ENCODE measurements at regions not wholly inside any gene's neighbourhood (a gene's known extent, or its start where the extent isn't known, plus 50 kb on each side); places are given as distances from the start of the nearest gene placed in this dataset.

GRCh38 chr10:3980660-3981059, 195.7 kb upstream of the KLF6 start:
- DNase-seq (ENCODE audit: extremely low spot score, insufficient read length, low read depth) (no peak), FAIRE-seq (no peak)

- FAIRE-seq (no peak), DNase-seq (ENCODE audit: extremely low spot score, insufficient read length, low read depth) (no peak)
Measured at GRCh38 chr10:3980144-3980543, 195.1 kb upstream of the KLF6 start.

GRCh38 chr10:3978761-3979160, 193.8 kb upstream of the KLF6 start:
- FAIRE-seq (no peak), DNase-seq (ENCODE audit: extremely low spot score, insufficient read length, low read depth) (no peak)

GRCh38 chr10:3978174-3978573, 193.2 kb upstream of the KLF6 start:
- DNase-seq (ENCODE audit: extremely low spot score, insufficient read length, low read depth) (no peak), FAIRE-seq (no peak)

- DNase-seq (ENCODE audit: extremely low spot score, insufficient read length, low read depth), result no peak
- FAIRE-seq, result no peak
Measured at GRCh38 chr10:3977761-3978160, 192.8 kb upstream of the KLF6 start.

- DNase-seq (ENCODE audit: extremely low spot score, insufficient read length, low read depth) (no peak), FAIRE-seq (no peak)
Measured at GRCh38 chr10:3976718-3977117, 191.7 kb upstream of the KLF6 start.

- DNase-seq (ENCODE audit: extremely low spot score, insufficient read length, low read depth) (no peak), FAIRE-seq (no peak)
Measured at GRCh38 chr10:3976171-3976570, 191.2 kb upstream of the KLF6 start.

- no peak for DNase-seq (ENCODE audit: extremely low spot score, insufficient read length, low read depth)
- FAIRE-seq, result no peak
Measured at GRCh38 chr10:3975016-3975415, 190.0 kb upstream of the KLF6 start.

- DNase-seq (ENCODE audit: extremely low spot score, insufficient read length, low read depth) (no peak), FAIRE-seq (no peak)
Measured at GRCh38 chr10:3972460-3973301, 187.7 kb upstream of the KLF6 start.

GRCh38 chr10:3971713-3972112, 186.7 kb upstream of the KLF6 start:
- no peak for DNase-seq (ENCODE audit: extremely low spot score, insufficient read length, low read depth)
- no peak for FAIRE-seq

GRCh38 chr10:3969876-3970666, 185.1 kb upstream of the KLF6 start:
- no peak for FAIRE-seq
- DNase-seq (ENCODE audit: extremely low spot score, insufficient read length, low read depth), result no peak

GRCh38 chr10:3968727-3969126, 183.7 kb upstream of the KLF6 start:
- DNase-seq (ENCODE audit: extremely low spot score, insufficient read length, low read depth) (no peak), FAIRE-seq (no peak)

- no peak for FAIRE-seq
- DNase-seq (ENCODE audit: extremely low spot score, insufficient read length, low read depth), result no peak
Measured at GRCh38 chr10:3964516-3964915, 179.5 kb upstream of the KLF6 start.

GRCh38 chr10:3963191-3963673, 178.2 kb upstream of the KLF6 start:
- DNase-seq (ENCODE audit: extremely low spot score, insufficient read length, low read depth), result no peak

GRCh38 chr10:3961082-3961481, 176.1 kb upstream of the KLF6 start:
- FAIRE-seq (no peak), DNase-seq (ENCODE audit: extremely low spot score, insufficient read length, low read depth) (no peak)

More at GRCh38 chr10:3963191-3963673, 178.2 kb upstream of the KLF6 start:
- no peak for FAIRE-seq

GRCh38 chr10:3960496-3960895, 175.5 kb upstream of the KLF6 start:
- DNase-seq (ENCODE audit: extremely low spot score, insufficient read length, low read depth) (no peak), FAIRE-seq (no peak)

- no peak for FAIRE-seq
Measured at GRCh38 chr10:3959370-3960325, 174.6 kb upstream of the KLF6 start.

GRCh38 chr10:3958472-3958996, 173.5 kb upstream of the KLF6 start:
- DNase-seq (ENCODE audit: extremely low spot score, insufficient read length, low read depth) (no peak), FAIRE-seq (no peak)

More at GRCh38 chr10:3959370-3960325, 174.6 kb upstream of the KLF6 start:
- DNase-seq (ENCODE audit: extremely low spot score, insufficient read length, low read depth), result no peak

GRCh38 chr10:3955955-3956617, 171.1 kb upstream of the KLF6 start:
- FAIRE-seq (no peak), DNase-seq (ENCODE audit: extremely low spot score, insufficient read length, low read depth) (no peak)

All from GM18507 (cell line).